SU-DHL-6 (cell line): ENCODE measurements at regions not wholly inside any gene's neighbourhood (a gene's known extent, or its start where the extent isn't known, plus 50 kb on each side); places are given as distances from the start of the nearest gene placed in this dataset.

Experiments
- CTCF ChIP-seq: fragments of 200-600 bp; sonication (generic); IDR thresholded peaks from one replicate; pipeline ENCODE4 v1.5.1; 2017; ENCODE audit warnings: antibody characterized with exemption, mild to moderate bottlenecking, low read length, moderate library complexity; ENCODE audit not compliant: insufficient read depth, poor library complexity, severe bottlenecking
- EZH2phosphoT487 ChIP-seq: fragments of 200-600 bp; sonication (generic), shearing (Covaris generic); conservative IDR thresholded peaks from 2 replicates; pipeline ENCODE4 v1.6.1; 2018; ENCODE audit warnings: mild to moderate bottlenecking, antibody characterized with exemption, low read length, moderate library complexity, mixed read lengths

- TF ChIP-seq CTCF (no peak), EZH2phosphoT487 (no peak)
These were observed 199.4 kb downstream of the PHETA1 start for GRCh38 chr12:111169456-111169855.
